T-helper 2 cell treated with Interferon-gamma antibody and Interleukin-4, amounts not matched to agents 100 ng/mL and 5 ng/mL, for 36 hours (primary cell): ENCODE measurements at regions not wholly inside any gene's neighbourhood (a gene's known extent, or its start where the extent isn't known, plus 50 kb on each side); places are given as distances from the start of the nearest gene placed in this dataset.

Experiments
- intact Hi-C: fragments of 100-400 bp; cut with micrococcal nuclease; formaldehyde crosslinking; loops from one replicate; pipeline ENCODE4 v1.15.1; 2023

GRCh38 chr7:38070718-38071117, 107.3 kb upstream of the STARD3NL start:
- intact Hi-C loops: no loop called here

GRCh38 chr7:38086857-38087256, 91.2 kb upstream of the STARD3NL start:
- intact Hi-C loops: no loop called here

GRCh38 chr7:38102507-38102906, 75.5 kb upstream of the STARD3NL start:
- intact Hi-C loops: no loop called here

- intact Hi-C loops: loop anchor here (2.0 to 5.0 kb wide), 4 partner anchors 109 to 263 kb away; no protein-coding TSS in a partner anchor
Observed at GRCh38 chr7:38105874-38106483, 72.1 kb upstream of the STARD3NL start.

- intact Hi-C loops: loop anchor here (1.0 to 5.0 kb wide), 7 partner anchors 71 to 267 kb away; partner anchors contain the start of gene STARD3NL
Observed at GRCh38 chr7:38107486-38107893, 70.6 kb upstream of the STARD3NL start.

GRCh38 chr7:38112075-38112474, 66.0 kb upstream of the STARD3NL start:
- intact Hi-C loops: no loop called here

- intact Hi-C loops: no loop called here
Observed at GRCh38 chr7:38120076-38120475, 58.0 kb upstream of the STARD3NL start.

GRCh38 chr7:38122501-38122900, 55.5 kb upstream of the STARD3NL start:
- intact Hi-C loops: no loop called here

GRCh38 chr7:38123494-38123893, 54.6 kb upstream of the STARD3NL start:
- intact Hi-C loops: no loop called here

- intact Hi-C loops: no loop called here
Observed at GRCh38 chr7:38127216-38128207, 50.5 kb upstream of the STARD3NL start.
